ENCODE measurements at regions not wholly inside any gene's neighbourhood (a gene's known extent, or its start where the extent isn't known, plus 50 kb on each side); places are given as distances from the start of the nearest gene placed in this dataset.
A peak's percentile ranks its signal among the peaks of the same experiment; 100 is the strongest.

DNA sequence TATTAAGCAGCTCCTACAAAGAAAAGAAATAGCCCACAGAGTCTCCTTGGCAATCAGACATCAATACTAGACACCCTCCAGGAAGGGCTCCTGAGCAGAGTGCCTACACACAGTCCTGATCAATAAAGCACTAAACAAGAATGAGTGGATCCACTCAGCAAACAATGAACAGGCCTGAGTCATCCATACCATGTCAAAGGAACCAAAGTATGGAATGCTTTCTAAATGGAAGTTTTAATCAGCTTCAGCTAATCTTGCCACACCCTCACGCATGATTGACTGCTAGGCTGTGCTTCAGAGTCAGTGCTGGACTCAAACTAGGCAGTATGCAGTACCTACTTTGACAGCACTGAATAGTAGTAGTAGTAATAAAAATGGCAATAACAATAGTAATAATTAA is 392.7 kb upstream of the HTR2A start:
- Histone ChIP-seq H3K9me2 (ENCODE audit: insufficient read depth) (no peaks in the 10 kb centered on the region), H3K27me3 (ENCODE audit: insufficient read depth, low read depth) (no peaks in the 10 kb centered on the region), H2AFZ (no peak overlapping the region), H4K20me1 (ENCODE audit: insufficient read depth) (no peaks in the 10 kb centered on the region), H3K4me2 (no peak overlapping the region), H3F3A (ENCODE audit: insufficient read depth, low read depth) (no peaks in the 10 kb centered on the region), H3K9me3 (ENCODE audit: insufficient read depth, low read depth) (no peaks in the 10 kb centered on the region), H3K36me3 (ENCODE audit: low read depth) (no peaks in the 10 kb centered on the region), H3K79me2 (ENCODE audit: low read depth) (no peaks in the 10 kb centered on the region), H3K4me3 (no peak overlapping the region), H3K27ac (no peak overlapping the region), H3K4me1 (replicated peaks; ENCODE audit: insufficient read depth) (no peaks in the 10 kb centered on the region)
- ChIA-PET CTCF (no interaction called here), POLR2A (ENCODE audit: unreplicated experiment) (no interaction called here)
- TF ChIP-seq CTCF (conservative IDR thresholded peaks at IDR 0.05) (no peak), EZH2 (IDR thresholded peaks at IDR 0.05; ENCODE audit: low read depth) (no peak)
- peak in 1 of 2 experiments; percentile 36 for DNase-seq
- BruUV-seq (replicated peaks) = no TSS peak
- intact Hi-C loops (cut with micrococcal nuclease; ENCODE audit: unreplicated experiment) = no loop called here

GRCh38 chr13:47288546-47288945 is 391.7 kb upstream of the HTR2A start:
- BruUV-seq (replicated peaks) = no TSS peak
- no peaks in the 10 kb centered on the region for H3F3A ChIP-seq (ENCODE audit: insufficient read depth, low read depth)
- no peak overlapping the region for H3K4me2 ChIP-seq
- POLR2A ChIA-PET (ENCODE audit: unreplicated experiment) = no interaction called here
- no peaks in the 10 kb centered on the region for H3K36me3 ChIP-seq (ENCODE audit: low read depth)
- intact Hi-C loops (cut with micrococcal nuclease; ENCODE audit: unreplicated experiment) = no loop called here
- TF ChIP-seq EZH2 (IDR thresholded peaks at IDR 0.05; ENCODE audit: low read depth) (no peak), CTCF (conservative IDR thresholded peaks at IDR 0.05) (no peak)
- CTCF ChIA-PET = no interaction called here
- H3K27ac ChIP-seq = no peak overlapping the region
- no peak for DNase-seq
- no peaks in the 10 kb centered on the region for H3K9me3 ChIP-seq (ENCODE audit: insufficient read depth, low read depth)
- H3K79me2 ChIP-seq (ENCODE audit: low read depth) = no peaks in the 10 kb centered on the region
- no peak overlapping the region for H2AFZ ChIP-seq
- H4K20me1 ChIP-seq (ENCODE audit: insufficient read depth) = no peaks in the 10 kb centered on the region
- H3K4me1 ChIP-seq (replicated peaks; ENCODE audit: insufficient read depth) = no peaks in the 10 kb centered on the region
- H3K9me2 ChIP-seq (ENCODE audit: insufficient read depth) = no peaks in the 10 kb centered on the region
- H3K27me3 ChIP-seq (ENCODE audit: insufficient read depth, low read depth) = no peaks in the 10 kb centered on the region
- no peak overlapping the region for H3K4me3 ChIP-seq

- Histone ChIP-seq H3F3A (ENCODE audit: insufficient read depth, low read depth) (no peaks in the 10 kb centered on the region), H3K36me3 (ENCODE audit: low read depth) (no peaks in the 10 kb centered on the region), H4K20me1 (ENCODE audit: insufficient read depth) (no peaks in the 10 kb centered on the region), H3K79me2 (ENCODE audit: low read depth) (no peaks in the 10 kb centered on the region), H3K4me2 (no peak overlapping the region), H3K4me1 (replicated peaks; ENCODE audit: insufficient read depth) (no peaks in the 10 kb centered on the region), H3K4me3 (no peak overlapping the region), H3K9me2 (ENCODE audit: insufficient read depth) (no peaks in the 10 kb centered on the region), H2AFZ (no peak overlapping the region), H3K9me3 (ENCODE audit: insufficient read depth, low read depth) (no peaks in the 10 kb centered on the region), H3K27ac (no peak overlapping the region), H3K27me3 (ENCODE audit: insufficient read depth, low read depth) (no peaks in the 10 kb centered on the region)
- no peak for DNase-seq
- no peak for TF ChIP-seq EZH2 (IDR thresholded peaks at IDR 0.05; ENCODE audit: low read depth)
- TF ChIP-seq CTCF (conservative IDR thresholded peaks at IDR 0.05) = no peak
- BruUV-seq (replicated peaks) = no TSS peak
- ChIA-PET POLR2A (ENCODE audit: unreplicated experiment) (no interaction called here), CTCF (no interaction called here)
- intact Hi-C loops (cut with micrococcal nuclease; ENCODE audit: unreplicated experiment) = no loop called here
Observed at GRCh38 chr13:47287291-47287751, 390.5 kb upstream of the HTR2A start.

Data from PC-9 (cell line).